Fibroblast of upper back skin (primary cell): ENCODE measurements at regions not wholly inside any gene's neighbourhood (a gene's known extent, or its start where the extent isn't known, plus 50 kb on each side); places are given as distances from the start of the nearest gene placed in this dataset.

Experiments
- DNase-seq: peaks from one replicate; pipeline ENCODE4 v3.0.0-alpha.2; 2013

DNA sequence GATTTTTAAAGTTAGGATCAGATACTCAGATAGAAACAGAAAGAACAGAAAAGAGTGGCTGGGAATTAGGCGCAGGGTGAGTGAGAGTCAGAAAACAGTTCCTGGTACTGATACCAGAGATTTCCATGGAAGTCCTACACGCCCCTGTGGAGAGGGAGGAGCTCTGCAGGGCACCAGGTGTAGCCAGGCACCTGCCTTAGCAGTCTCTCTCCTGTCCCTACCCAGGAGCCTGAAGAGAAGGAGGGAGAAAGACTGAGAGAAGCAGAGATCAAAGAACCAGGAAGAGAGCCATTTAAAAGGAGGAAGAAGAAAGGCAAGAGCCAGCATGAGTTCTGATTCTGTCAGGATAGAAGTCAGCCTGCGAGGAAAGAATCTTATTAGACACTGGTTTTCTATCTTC lies 65.0 kb downstream of the CBLN1 start:
- no peak for DNase-seq

DNA sequence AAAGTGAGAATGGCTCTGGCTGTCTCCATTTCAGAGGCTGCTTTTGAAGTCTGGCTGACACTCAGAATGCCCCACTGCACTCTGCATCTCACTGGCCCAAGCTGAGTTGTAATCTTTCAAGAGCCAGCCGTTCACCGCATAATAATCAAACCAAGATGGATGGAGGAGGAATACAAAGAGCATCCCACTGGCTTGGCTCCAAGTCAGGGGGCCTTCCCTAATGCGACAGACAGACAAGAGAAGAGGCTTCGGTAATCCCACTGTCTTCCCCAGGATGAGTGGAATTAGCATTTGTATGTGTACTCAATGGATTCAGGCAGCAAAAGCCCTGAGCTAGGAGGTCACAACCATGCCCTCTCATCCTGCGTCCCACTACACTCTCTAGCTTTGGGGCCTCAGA lies 68.0 kb downstream of the CBLN1 start:
- no peak for DNase-seq

DNA sequence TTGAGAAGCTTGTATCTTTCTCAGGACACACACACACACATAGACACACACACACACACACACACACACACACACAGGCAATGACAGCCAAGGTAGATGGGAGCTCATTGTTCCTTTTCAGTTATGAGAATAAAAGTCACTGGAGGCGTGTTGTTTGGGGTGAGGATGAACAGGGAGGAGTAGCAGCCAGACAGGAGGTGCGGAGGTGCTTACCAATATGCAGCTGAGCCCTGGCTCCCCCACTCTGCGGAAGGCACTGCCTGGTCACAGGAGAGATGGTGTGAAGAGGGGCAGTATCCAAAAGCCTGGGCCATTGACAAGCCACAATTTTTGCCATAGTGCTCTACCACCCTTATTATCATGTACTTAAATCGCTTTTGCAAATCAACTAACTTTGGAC lies 77.4 kb downstream of the CBLN1 start:
- no peak for DNase-seq

DNA sequence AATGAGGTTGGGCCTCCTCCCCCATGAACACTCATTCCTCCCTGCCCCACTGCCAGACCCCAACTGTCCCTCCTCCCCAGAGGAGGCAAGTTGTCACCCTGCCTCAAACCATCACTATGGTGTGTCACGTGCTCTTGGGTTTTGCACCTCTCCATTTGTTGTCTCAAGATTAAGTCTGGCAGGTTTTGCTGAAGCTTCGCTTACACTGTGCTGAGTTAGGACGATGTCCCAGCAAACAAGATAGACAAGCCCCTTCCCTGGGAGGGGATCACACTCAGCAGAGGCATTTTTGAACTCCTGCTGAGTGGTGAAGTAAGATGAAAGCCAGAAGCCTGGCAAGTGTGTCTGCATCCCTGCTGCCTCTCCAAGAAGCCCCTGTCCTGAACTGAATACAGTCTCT lies 78.3 kb downstream of the CBLN1 start:
- DNase-seq = no peak

DNA sequence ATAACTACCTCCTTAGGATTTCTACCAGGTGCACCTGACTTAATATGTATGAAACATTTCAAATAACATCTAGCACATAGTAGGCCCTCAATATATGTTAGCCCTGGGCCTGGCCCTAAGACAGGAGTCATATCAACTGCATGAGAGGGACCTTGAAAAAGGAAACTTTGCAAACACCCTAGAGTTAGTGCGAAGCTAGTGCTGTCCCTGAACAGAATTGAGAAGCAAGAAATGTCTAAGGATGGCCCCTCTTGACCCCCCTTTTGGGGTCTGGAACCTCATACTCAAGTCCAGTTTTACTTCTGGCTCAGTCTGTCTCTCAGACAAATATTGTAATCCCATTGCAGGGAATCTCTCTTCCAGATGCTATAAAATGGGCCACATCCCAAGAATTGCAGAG lies 80.5 kb downstream of the CBLN1 start:
- no peak for DNase-seq

DNA sequence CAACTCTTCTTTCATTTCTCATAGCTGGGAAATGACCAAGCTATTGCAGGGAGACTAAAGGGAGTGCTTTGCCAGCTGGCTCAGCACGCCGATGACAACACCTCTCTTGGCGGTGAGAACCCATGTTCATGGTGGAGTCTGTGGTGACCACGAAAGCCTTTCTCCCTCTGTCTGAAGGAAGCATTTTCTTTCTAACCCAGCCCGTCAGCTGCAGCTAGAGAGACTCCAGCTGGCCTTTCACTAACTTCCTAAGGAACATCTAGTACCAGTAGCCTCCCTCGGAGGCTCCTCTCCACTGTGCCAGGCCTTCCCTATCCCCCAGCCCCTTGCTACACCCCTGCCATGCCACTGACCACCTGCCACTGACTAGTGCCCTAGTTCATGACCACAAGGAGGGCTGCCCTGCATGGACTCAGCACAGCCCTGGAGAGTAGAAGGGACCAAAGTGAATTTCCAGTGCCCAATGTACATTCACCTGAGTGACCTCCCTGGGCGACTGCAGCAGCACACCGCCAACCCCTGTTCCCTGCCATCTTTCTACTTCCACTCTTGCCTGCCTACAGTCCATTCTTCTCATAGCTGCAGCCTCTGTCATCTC lies 81.3 kb downstream of the CBLN1 start:
- no peak for DNase-seq

DNA sequence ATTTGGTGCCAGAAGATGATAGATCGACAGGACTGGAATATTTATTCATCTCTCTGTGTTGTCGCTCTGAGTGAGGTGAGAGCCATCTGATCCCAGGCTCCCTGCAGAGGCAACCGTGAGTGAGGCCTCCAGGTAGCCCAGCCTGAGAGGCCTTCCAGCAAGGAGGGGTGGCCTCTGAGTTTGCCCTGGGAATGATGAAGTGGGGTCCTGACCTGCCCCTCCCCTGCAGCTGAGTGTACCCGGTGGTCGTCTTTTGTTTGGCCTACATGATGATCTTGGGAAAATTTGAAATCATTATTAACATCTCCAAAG lies 86.4 kb downstream of the CBLN1 start:
- no peak for DNase-seq

DNA sequence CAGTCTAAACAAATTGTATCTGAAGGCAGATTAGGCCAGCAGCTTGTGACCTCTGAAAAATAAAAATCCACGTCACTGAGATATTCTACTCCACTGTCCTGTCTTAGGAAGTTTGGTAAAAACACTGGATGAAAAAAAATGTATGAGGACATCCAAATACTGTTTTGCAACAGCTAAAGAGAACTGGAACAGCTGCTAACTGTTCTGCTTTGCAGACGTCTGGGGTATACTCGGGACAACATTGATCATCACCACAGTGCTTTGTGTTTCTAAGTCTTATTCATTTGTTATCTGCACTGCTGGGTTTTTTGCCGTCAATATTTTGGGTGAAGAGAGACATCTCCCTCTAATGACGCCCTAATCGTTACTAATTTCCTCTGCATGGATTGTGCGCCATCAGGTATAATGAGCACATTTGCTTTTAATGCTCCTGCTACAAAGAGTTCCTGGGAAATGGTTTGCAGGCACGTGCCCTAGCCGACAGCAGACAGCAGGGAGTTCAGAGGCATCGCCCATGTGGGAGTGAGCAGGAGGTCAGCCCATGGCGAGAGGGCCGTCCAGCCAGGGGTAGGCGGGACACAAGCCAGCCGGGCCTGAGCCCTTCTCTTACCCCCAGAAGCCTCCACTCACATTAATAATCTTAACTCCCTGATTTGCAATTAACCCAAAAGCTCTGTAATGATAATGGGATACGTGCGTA lies 87.0 kb downstream of the CBLN1 start:
- no peak for DNase-seq

DNA sequence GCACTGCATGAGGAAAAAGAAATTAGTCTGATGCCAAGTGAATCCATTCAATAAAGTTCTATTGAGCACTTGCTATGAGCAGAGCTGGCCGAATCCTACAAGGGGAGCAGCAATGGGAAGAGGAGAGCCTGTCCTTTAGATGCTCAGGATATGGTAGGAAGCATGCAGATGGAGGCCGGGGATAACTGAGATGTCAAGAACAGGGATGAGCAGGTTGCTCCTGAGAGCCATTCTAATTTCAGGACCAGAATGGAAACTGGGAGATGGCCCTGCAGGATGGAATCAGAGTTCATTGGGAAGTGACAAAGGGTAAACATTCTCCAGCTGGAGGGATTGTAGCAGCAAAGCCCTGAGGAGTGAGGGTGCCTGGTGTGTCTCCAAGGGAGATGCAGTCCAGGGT lies 88.0 kb downstream of the CBLN1 start:
- DNase-seq = no peak

DNA sequence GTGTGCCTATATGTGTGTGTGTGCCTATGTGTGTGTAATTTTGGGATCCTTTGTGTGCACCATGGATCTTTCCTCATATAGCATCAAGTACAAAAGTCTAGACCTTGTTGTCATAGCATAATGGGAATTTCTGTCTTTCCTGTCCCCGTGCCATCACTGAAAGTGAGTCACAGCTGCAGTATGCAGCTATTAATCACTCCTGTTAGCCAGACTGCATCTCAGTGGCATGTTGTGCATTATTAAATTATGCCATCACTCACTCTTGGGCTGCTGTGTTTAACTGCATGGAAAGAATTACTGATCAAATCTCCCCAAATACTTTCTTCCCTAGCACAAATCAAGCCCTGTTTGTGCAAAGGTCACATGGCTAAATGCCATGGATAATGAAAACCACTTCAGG lies 92.4 kb downstream of the CBLN1 start:
- DNase-seq = no peak

DNA sequence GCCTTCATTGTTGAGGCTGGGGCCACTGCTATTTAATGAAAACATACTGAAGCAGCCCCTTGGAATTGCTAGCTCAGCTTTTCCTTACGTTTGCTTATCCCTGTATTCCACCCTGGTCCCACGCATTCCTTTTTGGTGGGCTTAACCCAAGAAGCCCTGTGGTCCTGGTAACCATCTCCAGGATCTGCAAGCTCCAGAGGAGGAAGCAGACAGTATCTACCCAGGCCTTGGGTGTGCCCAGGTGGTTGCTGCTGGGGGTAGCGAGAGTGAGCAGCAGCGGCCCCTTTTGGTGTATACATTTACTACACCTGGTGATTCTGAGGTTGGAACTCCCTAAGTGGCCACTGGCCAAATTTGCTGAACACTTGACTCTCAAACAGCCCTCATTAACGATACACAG lies 97.7 kb downstream of the CBLN1 start:
- DNase-seq = no peak

DNA sequence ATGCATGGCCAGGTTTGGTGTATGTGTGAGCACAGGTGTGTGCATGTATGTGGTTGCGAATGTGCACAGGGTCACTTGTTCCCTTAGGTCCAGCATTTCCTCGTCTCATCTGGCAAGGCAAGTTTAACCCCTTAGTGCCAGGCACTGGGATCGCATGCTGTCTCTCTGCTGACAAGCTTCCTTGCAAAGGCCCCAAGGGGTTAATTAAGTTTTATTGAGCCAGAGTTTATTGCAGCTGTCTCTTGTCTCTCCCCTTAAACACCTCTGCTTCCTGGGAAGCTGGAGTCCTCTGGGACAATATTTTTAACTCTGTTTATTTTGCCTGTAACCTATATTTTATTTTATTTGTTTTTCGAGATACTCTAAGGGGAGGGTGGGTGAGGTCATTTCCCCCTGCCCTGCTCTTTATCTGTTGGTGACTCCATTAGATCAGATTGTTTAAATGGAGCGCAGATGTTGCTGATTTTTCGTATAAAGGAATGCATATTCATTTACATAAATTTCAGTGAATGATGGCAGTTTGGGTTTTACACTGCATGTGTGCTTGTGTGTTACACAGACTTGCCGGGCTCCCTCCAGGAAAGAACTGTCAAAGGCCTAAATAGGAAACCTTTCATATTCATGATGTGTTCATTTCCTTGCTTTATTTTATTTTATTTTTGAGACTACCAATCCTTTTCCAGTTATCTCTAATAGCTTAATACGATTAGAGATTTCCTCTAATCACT lies 99.7 kb downstream of the CBLN1 start:
- DNase-seq = no peak

DNA sequence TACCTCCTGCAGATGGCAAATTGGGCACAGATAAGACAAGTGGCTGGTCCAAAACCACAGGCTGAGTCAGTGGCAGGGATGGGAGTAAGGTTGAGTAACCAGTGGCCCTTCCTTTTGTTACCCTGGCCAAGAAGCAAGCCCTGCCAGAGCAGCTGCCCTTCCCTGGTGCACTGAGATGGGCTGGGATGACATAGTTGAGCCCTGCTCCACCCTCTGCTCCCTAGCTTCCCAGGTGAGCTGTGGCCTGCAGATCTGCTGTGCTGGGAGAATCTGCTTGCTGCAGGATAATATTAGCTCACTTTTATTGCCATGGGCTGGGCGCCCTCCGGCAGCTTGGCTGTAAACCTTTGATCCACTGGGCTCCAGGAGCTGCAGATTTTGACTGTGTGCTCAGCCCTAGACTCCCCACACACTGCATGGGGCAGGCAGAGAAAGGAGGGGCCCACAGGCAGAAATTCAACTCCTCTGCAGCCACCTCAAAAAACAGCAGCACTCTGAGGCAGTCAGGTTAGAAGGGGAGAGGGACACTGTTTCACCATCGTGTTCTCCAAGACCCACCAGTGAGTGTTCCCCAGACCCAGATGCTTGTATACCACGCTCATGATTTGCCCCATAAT lies 101.8 kb downstream of the CBLN1 start:
- no peak for DNase-seq

DNA sequence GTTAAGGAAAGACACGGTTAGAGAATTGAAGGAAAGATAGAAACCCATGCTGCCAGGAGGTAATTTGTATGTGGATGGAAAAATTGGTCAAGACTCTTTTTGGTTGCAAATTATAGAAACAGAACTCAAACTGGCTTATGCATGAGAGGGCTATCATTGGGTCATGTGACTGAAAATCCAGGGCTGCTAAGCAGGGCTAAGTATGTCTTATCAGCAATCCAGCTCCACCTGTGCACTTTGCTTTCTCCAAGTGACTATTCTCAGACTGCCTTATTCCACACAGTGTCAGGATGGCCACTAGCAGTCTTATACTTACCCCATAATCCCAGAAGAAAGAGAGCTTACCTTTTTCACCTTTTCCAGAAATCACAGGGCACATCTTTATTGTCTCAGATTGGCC lies 113.5 kb downstream of the CBLN1 start:
- DNase-seq = no peak

DNA sequence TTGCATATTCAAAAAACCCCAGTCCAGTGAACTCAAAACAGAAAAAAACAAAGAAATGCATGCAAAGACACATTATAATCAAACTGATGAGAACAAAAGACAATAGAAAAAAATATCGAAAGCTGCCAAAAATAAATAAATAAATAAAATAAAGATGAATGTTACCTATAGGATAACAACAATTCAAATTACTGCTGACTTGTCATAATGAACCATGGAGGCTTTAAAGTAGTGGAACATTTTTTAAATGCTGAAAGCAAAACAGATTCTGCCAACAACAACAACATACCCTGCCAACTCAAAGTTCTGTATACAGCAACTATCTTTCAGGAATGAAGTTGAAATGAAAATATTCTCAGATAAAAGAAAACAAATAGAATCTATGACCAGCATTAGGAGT lies 116.6 kb downstream of the CBLN1 start:
- DNase-seq = no peak

DNA sequence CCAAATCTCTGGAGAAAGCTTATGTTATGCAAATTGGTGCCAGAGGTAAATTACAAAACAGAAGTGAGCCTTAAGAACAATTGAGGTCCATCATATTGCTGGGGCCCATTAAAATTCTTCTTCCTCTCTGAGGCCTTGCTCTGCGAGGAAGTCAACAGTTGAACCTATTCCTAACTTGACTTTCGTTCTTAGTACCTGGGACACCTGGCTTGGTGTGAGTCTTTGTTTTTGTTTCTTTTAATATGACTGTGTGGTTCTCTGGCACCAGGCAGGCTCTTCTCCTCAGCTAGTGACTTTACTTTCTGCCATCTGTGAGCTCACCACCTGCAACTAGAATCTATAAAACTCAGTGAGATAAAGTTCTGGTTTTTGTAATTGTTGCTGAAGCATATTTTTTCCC lies 120.4 kb downstream of the CBLN1 start:
- no peak for DNase-seq

DNA sequence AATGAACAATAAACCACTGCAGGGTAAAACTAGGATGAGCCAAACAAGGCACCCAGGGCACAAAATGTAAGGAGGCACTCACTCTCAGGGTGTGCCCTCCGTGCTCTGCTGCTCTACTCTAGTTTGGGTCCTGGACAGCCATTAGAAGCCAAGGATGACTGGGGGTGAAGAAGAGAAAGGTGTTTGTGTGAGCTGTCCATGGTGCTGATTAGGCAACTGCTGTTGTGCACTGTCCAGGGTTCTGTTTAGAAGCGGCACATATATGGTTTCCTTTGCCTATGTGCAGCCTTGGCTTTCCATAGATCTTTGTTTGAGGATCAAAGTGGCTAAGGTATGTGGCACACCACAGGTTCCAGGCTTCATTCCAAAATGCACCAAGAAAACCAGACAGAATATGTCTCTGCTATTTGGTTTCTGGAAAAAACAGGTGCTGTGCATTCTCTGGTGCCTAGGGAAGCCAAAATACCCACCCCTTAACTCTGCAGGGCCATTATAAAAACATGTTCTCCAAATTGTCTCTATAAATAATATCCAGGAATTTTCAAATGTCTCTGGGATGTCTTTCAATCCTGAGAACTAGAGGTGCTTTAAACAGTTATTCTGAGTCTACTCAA lies 123.5 kb downstream of the CBLN1 start:
- peak; percentile 1 for DNase-seq

DNA sequence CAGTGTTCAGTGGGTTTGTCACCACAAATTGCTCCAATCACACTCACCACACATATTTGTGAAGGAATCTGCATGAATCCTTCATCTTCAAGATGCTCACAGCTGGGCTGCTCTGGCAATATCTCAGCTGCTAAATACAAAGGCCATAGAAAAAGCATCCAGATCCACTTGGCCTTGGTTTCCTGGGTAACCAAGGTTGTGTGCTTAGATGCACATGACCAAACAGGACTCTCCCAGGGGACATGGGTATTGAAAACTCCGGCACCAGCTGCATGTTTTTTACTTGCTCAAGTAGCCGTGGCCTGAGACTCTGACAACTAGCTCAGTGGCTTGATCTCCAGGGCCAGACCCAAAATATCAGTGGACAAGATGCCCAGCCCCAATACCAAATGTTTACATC lies 131.3 kb downstream of the CBLN1 start:
- no peak for DNase-seq

DNA sequence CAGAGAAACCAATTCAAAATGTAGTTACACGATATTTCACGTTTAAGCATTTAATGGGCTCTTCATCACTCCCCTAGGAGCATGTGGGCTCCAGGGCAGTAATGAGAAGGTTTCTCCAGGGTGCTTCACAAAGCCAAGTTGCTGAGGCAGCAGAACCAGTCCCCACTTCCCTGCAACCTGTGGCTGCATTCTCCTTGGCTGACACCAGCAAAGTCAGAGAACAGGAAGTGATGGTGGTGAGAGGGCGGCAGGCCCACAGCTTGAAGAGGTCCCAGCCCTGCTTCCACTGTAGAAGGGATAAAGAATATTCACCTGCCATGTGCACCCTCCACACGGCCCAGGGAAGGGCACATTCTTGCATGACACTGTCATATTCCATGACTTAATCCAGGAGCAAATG lies 133.2 kb downstream of the CBLN1 start:
- no peak for DNase-seq

DNA sequence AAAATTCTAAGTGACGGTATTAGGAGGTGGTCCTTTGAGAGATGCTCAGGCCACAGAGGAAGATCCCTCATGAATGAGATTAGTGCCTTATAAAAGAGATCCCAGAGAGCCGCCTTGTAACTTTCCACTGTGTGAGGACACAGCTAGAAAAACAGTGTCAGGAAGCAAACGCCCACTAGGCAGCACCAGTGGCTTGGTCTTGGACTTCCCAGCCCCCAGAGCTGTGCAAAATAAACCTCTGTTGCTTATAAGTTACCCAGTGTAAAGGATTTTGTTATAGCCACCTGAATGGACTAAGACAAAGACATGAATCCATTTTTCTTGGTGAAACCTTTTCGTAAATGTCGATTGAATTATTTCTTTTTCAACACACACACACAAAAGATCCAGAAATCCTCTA lies 141.0 kb downstream of the CBLN1 start:
- no peak for DNase-seq

DNA sequence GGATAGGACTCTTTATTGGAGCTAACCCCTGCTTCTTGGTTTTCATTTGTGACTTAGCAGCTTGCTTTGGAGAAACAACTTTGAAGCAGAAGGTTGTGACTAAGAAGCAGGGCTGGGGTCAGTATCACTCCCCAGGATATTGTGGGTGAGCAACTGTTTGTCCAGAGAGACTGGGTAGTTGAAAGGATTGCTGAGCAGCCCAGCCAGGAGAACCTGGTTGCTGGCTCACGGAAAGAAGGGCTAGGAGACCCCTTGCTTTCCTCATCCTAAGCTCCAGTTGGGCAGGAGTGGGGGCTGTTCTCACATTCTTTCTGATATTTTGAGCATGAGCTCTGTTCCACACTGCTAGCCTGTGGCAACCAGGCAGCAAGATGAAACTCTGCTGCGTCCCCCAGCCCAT lies 151.2 kb downstream of the CBLN1 start:
- no peak for DNase-seq

DNA sequence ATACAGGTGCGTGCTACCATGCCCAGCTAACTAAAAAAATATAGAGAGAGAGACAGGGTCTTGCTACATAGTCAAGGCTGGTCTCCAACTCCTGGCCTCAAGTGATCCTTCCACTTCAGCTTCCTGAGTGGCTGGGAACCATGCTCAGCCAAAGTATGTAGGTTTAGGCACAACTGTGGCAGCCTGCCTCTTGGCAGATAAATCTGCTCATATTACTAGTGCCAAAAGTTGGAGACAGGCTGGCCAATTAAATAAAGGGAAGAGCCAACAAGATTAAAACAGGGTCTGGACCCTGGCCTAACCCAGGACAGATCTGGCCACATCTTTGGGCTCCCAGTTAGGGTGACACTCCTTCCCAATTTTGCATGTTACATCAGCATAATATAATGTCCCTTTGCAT lies 151.7 kb downstream of the CBLN1 start:
- no peak for DNase-seq

DNA sequence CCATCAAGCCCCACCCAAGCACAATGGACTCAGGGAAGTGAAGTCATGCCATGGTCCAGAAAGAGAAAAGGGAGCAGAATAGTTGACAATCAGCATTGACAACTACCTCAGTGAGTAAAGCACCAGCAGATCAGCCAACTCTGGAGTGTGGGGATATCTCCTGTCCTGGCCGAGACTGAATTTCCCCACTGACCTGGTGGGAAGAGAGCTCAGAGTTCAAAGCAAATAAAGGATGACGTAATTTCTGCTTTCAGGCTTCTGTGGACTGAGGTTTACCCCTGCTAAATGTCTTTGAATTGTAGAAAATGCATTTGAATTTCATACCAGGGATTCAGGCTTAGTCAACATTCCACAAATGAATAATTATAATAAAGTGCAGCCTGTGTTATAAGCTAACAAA lies 152.9 kb downstream of the CBLN1 start:
- no peak for DNase-seq

DNA sequence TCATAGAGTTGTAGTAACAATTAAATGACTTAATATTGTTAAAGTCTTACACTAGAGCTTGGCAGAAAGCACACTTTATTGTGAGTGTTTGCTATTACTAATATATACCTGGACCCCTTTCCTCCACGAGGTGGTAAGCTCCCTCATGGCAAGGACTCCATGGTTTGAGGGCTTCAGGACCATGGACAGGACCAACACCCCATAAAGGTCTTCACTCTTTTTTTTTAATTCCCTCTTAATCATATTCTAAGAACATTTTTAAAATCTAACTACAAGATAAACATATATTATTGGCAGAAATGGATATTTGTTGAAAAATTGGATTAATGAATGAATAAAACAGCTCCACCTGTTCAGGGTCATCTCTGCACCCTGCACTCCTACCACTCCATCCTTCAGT lies 154.5 kb downstream of the CBLN1 start:
- DNase-seq = no peak
